Kidney (tissue), 13 donors: ENCODE measurements at regions not wholly inside any gene's neighbourhood (a gene's known extent, or its start where the extent isn't known, plus 50 kb on each side); places are given as distances from the start of the nearest gene placed in this dataset.
A peak's percentile ranks its signal among the peaks of the same experiment; 100 is the strongest.

Source experiments
- DNase-seq, 5 donors: peaks; one replicate each; pipeline ENCODE4 v3.0.0-alpha.2; 2013 to 2020
- FAIRE-seq: peaks from 2 replicates; lab custom pipeline; 2012; peaks lifted over from hg19 to GRCh38; lab: Jason Lieb, UNC
- H3K27ac ChIP-seq, 2 donors: one replicate each; pipeline ENCODE4 v1.7.0; 2013; ENCODE audit warnings: low read depth in 2 of 2, low read length in 2 of 2, inconsistent platforms in 1 of 2
- H3K27me3 ChIP-seq: one replicate; pipeline ENCODE4 v1.7.1; 2013; ENCODE audit warnings: low read length, inconsistent platforms; ENCODE audit not compliant: control insufficient read depth, insufficient read depth
- H3K36me3 ChIP-seq, 3 donors: one replicate each; pipeline versions ENCODE4 v1.7.0 to v1.7.1; 2013; ENCODE audit warnings: low read length in 3 of 3, control low read depth in 1 of 3, inconsistent platforms in 1 of 3; ENCODE audit not compliant: insufficient read depth in 3 of 3, control insufficient read depth in 2 of 3
- H3K4me1 ChIP-seq, 3 donors: one replicate each; pipeline versions ENCODE4 v1.7.0 to v1.7.1; 2013; ENCODE audit warnings: low read length in 3 of 3, inconsistent platforms in 1 of 3, low read depth in 1 of 3; ENCODE audit not compliant: control insufficient read depth in 2 of 3, insufficient read depth in 2 of 3
- H3K4me3 ChIP-seq, 3 donors: one replicate each; pipeline versions ENCODE4 v1.7.0 to v1.8.1; 2013; ENCODE audit warnings: low read length in 3 of 3, control low read depth in 1 of 3, inconsistent platforms in 1 of 3
- H3K9ac ChIP-seq, 3 donors: one replicate each; pipeline versions ENCODE4 v1.7.0 to v1.7.1; 2013; ENCODE audit warnings: low read length in 3 of 3, control low read depth in 1 of 3, inconsistent platforms in 1 of 3
- H3K9me3 ChIP-seq, 3 donors: one replicate each; pipeline versions ENCODE4 v1.7.0 to v1.7.1; 2013; ENCODE audit warnings: low read length in 3 of 3, control low read depth in 1 of 3, inconsistent platforms in 1 of 3; ENCODE audit not compliant: control insufficient read depth in 2 of 3, insufficient read depth in 1 of 3
- CTCF ChIP-seq: IDR thresholded peaks from 3 replicates; pipeline ENCODE4 v1.5.1; 2012; ENCODE audit warnings: mild to moderate bottlenecking, moderate library complexity, borderline replicate concordance; ENCODE audit not compliant: insufficient read depth; ENCODE audit errors: extremely low read depth
- intact Hi-C: fragments of 100-400 bp; cut with DNase I; formaldehyde crosslinking; loops from one replicate; pipeline ENCODE4 v1.11.1; 2022
- donor health status: control.
- donor health status: control.
- donor health status: control.
- donor health status: control.
- donor health status: control.
- donor health status: DM: yes; HTN: yes; CAD: no.
- donor health status: Normal renal cell carcinoma (clear cell type).

- Histone ChIP-seq H3K27me3 (no peaks in the 10 kb centered on the region), H3K4me3 (no peak overlapping the region), H3K27ac (no peak overlapping the region), H3K9ac (no peak overlapping the region), H3K9me3 (peaks cover 0 to 4% (median 2%) of the 10 kb centered on the region in 3 donors), H3K36me3 (no peaks in the 10 kb centered on the region), H3K4me1 (peaks cover 0 to 2% (median 0%) of the 10 kb centered on the region in 3 donors)
- no peak for DNase-seq
- intact Hi-C loops = no loop called here
- no peak for TF ChIP-seq CTCF
- no peak for FAIRE-seq
Measured at GRCh38 chr16:66236301-66236700, 130.2 kb upstream of the CDH5 start.

- Histone ChIP-seq H3K9ac (no peak overlapping the region), H3K4me3 (no peak overlapping the region), H3K36me3 (no peaks in the 10 kb centered on the region), H3K4me1 (peaks cover 0 to 11% (median 0%) of the 10 kb centered on the region in 3 donors), H3K27ac (no peak overlapping the region), H3K9me3 (no peaks in the 10 kb centered on the region), H3K27me3 (no peaks in the 10 kb centered on the region)
- TF ChIP-seq CTCF = no peak
- DNase-seq (peak in 3 of 5 donors; percentile 35 to 74 (median 38)), FAIRE-seq (no peak)
- intact Hi-C loops = no loop called here
Measured at GRCh38 chr16:66231452-66232160, 134.9 kb upstream of the CDH5 start.

GRCh38 chr16:66229651-66230050, 136.8 kb upstream of the CDH5 start:
- no peaks in the 10 kb centered on the region for H3K27me3 ChIP-seq
- FAIRE-seq = no peak

More at GRCh38 chr16:66229651-66230050, 136.8 kb upstream of the CDH5 start:
- Histone ChIP-seq H3K36me3 (no peaks in the 10 kb centered on the region), H3K27ac (no peak overlapping the region), H3K9me3 (no peaks in the 10 kb centered on the region), H3K4me1 (peaks cover 0 to 11% (median 0%) of the 10 kb centered on the region in 3 donors), H3K9ac (no peak overlapping the region), H3K4me3 (no peak overlapping the region)
- no peak for DNase-seq
- no peak for TF ChIP-seq CTCF
- intact Hi-C loops = no loop called here
